Naive thymus-derived CD8-positive, alpha-beta T cell (primary cell): ENCODE measurements at regions not wholly inside any gene's neighbourhood (a gene's known extent, or its start where the extent isn't known, plus 50 kb on each side); places are given as distances from the start of the nearest gene placed in this dataset.

Experiments
- ATAC-seq, 2 donors: fragments of 150-1000 bp; cut with Tn5 transposase in 1 of 2; sonication (Bioruptor Pico), chemical (Tn5 transposase) in 1 of 2; 1 replicate in 1 of 2; 2 replicates in 1 of 2; pipeline ENCODE4 v1.10.0; 2021; ENCODE audit warnings: mild to moderate bottlenecking in 2 of 2, moderate library complexity in 2 of 2
- POLR2A ChIA-PET: fragments of 350-600 bp; sonication (Branson Sonifier 250); formaldehyde crosslinking; loops from one replicate; lab custom pipeline; 2021; ENCODE audit warnings: antibody characterized with exemption; lab: Charles Lee
- DNase-seq, 10 donors: peaks; one replicate each; pipeline versions ENCODE4 v3.0.0 to v3.0.0-alpha.2; 2020 to 2022
- H3K27ac Mint-ChIP-seq, 10 donors: one replicate each; pipeline ENCODE4 v1.8.0; 2020 to 2022; ENCODE audit warnings: mild to moderate bottlenecking in 10 of 10, mixed read lengths in 10 of 10, moderate library complexity in 4 of 10, inconsistent platforms in 1 of 10
- H3K27me3 Mint-ChIP-seq, 5 donors: one replicate each; pipeline ENCODE4 v1.8.0; 2021 to 2022; ENCODE audit warnings: mixed read lengths in 5 of 5
- H3K36me3 Mint-ChIP-seq, 3 donors: one replicate each; pipeline ENCODE4 v1.8.0; 2020 to 2022; ENCODE audit warnings: mixed read lengths in 3 of 3, mild to moderate bottlenecking in 2 of 3, inconsistent platforms in 1 of 3
- H3K4me1 Mint-ChIP-seq, 4 donors: one replicate each; pipeline ENCODE4 v1.8.0; 2021 to 2022; ENCODE audit warnings: mixed read lengths in 4 of 4
- H3K4me3 Mint-ChIP-seq, 10 donors: one replicate each; pipeline ENCODE4 v1.8.0; 2020 to 2022; ENCODE audit warnings: mild to moderate bottlenecking in 10 of 10, mixed read lengths in 10 of 10, moderate library complexity in 6 of 10, inconsistent platforms in 1 of 10
- H3K9me3 Mint-ChIP-seq, 9 donors: one replicate each; pipeline ENCODE4 v1.8.0; 2020 to 2022; ENCODE audit warnings: mixed read lengths in 9 of 9, mild to moderate bottlenecking in 3 of 9, inconsistent platforms in 1 of 9, moderate library complexity in 1 of 9

- DNase-seq (no peak), ATAC-seq (no peak)
- Mint-ChIP-seq H3K4me3 (no peak overlapping the region), H3K4me1 (peaks cover 0 to 2% (median 0%) of the 10 kb centered on the region in 4 donors), H3K27me3 (peaks cover 2 to 51% (median 15%) of the 10 kb centered on the region in 5 donors), H3K27ac (no peak overlapping the region), H3K9me3 (peaks cover 0 to 8% (median 1%) of the 10 kb centered on the region in 9 donors), H3K36me3 (peaks cover 0 to 3% (median 0%) of the 10 kb centered on the region in 3 donors)
- POLR2A ChIA-PET: no interaction called here
Observed at GRCh38 chr19:31589109-31589508, 239.9 kb upstream of the TSHZ3 start.

DNA sequence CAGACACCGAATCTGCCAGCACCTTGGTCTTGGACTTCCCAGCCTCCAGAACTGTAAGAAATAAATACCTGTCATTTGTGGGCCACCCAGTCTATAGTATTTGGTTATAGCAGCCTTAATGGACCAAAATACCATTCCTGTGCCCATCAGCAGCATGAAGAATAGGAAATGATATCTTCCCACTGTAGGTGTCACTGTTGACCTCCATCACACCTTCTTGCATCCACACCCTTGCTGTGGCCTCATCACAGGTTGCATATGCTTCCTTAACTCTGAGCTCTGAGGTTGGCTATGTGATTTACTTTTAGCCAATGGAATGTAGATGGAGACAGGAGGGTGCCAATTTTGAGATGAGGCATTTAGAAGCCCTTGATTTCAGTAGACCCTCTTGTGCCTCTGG, 242.0 kb upstream of the TSHZ3 start:
- H3K4me3 Mint-ChIP-seq: no peak overlapping the region
- H3K27ac Mint-ChIP-seq: no peak overlapping the region
- H3K9me3 Mint-ChIP-seq: peaks cover 0 to 8% (median 2%) of the 10 kb centered on the region in 9 donors
- H3K4me1 Mint-ChIP-seq: peaks cover 0 to 2% (median 0%) of the 10 kb centered on the region in 4 donors
- POLR2A ChIA-PET: no interaction called here
- DNase-seq: no peak
- H3K36me3 Mint-ChIP-seq: peaks cover 0 to 3% (median 0%) of the 10 kb centered on the region in 3 donors
- ATAC-seq: no peak
- peaks cover 2 to 51% (median 17%) of the 10 kb centered on the region in 5 donors for H3K27me3 Mint-ChIP-seq

DNA sequence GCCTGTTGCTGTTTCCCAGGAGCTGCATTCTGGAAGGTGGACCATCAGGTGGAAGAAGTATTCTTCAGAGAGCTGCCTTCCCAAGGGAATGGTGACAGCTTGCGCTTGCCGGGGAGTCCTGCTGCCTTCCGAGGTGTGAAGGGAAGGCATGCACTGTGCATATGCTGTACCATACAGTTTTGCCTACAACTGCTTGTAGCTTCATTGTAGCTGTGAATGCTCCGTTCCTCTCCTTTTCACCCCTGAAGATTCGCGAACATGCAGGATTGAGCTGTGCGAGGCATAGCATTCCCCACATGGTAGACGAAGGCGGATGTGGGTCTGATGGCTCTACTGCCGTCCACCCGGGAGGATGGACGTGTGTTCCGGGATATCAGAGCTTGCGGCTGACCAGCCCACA, 243.2 kb upstream of the TSHZ3 start:
- POLR2A ChIA-PET: no interaction called here

GRCh38 chr19:31594701-31595100, 245.5 kb upstream of the TSHZ3 start:
- no peak overlapping the region for H3K4me3 Mint-ChIP-seq
- H3K27ac Mint-ChIP-seq: no peak overlapping the region
- no peaks in the 10 kb centered on the region for H3K4me1 Mint-ChIP-seq

More for the DNA sequence above, 243.2 kb upstream of the TSHZ3 start:
- H3K9me3 Mint-ChIP-seq: peaks cover 0 to 8% (median 2%) of the 10 kb centered on the region in 9 donors
- ATAC-seq: no peak
- peaks cover 2 to 40% (median 17%) of the 10 kb centered on the region in 5 donors for H3K27me3 Mint-ChIP-seq
- peaks cover 0 to 3% (median 0%) of the 10 kb centered on the region in 3 donors for H3K36me3 Mint-ChIP-seq
- H3K27ac Mint-ChIP-seq: no peak overlapping the region
- no peak for DNase-seq
- H3K4me1 Mint-ChIP-seq: peaks cover 0 to 2% (median 0%) of the 10 kb centered on the region in 4 donors
- no peak overlapping the region for H3K4me3 Mint-ChIP-seq

DNA sequence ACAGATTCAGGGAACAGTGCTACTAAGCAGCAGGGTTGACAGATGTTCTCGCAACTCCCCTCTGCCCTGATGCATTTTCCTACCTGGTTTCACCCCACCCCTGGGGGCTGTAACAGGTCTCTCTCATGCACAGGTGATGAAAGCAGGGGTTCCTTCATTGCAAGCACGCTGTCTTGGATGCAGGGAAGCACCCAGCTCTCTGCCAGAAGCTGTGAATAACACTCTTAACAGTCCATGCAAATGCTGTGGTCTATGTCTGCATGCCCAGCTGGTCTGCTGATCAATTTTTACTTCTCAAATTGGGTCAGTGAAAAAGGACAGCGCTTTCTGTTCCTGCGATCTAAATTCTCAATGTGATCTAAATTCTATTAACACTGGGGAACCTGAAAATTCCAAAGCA, 246.3 kb upstream of the TSHZ3 start:
- Mint-ChIP-seq H3K4me1 (no peaks in the 10 kb centered on the region), H3K36me3 (no peaks in the 10 kb centered on the region), H3K27ac (no peak overlapping the region), H3K4me3 (no peak overlapping the region), H3K9me3 (peaks cover 0 to 4% (median 0%) of the 10 kb centered on the region in 9 donors), H3K27me3 (peaks cover 2 to 12% (median 2%) of the 10 kb centered on the region in 5 donors)
- POLR2A ChIA-PET: no interaction called here
- no peak for ATAC-seq
- DNase-seq: no peak

More at GRCh38 chr19:31594701-31595100, 245.5 kb upstream of the TSHZ3 start:
- ATAC-seq (no peak), DNase-seq (no peak)
- Mint-ChIP-seq H3K27me3 (peaks cover 2 to 21% (median 9%) of the 10 kb centered on the region in 5 donors), H3K9me3 (peaks cover 0 to 3% (median 0%) of the 10 kb centered on the region in 9 donors), H3K36me3 (peaks cover 0 to 2% (median 0%) of the 10 kb centered on the region in 3 donors)
- POLR2A ChIA-PET: no interaction called here

DNA sequence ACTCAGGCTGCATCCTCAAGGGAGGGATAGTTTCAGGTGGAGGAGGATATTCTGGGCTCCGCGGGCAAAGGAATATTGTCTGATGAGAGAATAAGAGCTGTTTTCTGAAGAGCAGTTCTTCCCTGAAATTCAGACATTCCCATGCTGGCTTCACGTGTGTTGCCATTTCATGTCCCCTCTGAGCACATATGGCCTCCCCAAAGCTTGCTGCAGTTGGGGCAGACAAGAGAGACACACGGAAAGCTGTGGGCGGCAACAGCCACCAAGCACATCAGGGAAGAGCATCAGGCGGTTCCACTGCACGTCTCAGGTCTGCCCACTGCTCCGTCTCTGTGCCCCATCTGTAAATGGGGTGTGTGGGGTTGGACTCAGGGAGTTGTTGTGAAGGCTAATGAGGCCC, 247.5 kb upstream of the TSHZ3 start:
- peaks cover 0 to 4% (median 0%) of the 10 kb centered on the region in 9 donors for H3K9me3 Mint-ChIP-seq
- ATAC-seq (no peak), DNase-seq (no peak)
- POLR2A ChIA-PET: no interaction called here
- no peak overlapping the region for H3K4me3 Mint-ChIP-seq
- H3K36me3 Mint-ChIP-seq: no peaks in the 10 kb centered on the region
- H3K4me1 Mint-ChIP-seq: no peaks in the 10 kb centered on the region
- no peak overlapping the region for H3K27ac Mint-ChIP-seq
- peaks cover under 1 to 5% (median 2%) of the 10 kb centered on the region in 5 donors for H3K27me3 Mint-ChIP-seq

GRCh38 chr19:31597616-31598015, 248.4 kb upstream of the TSHZ3 start:
- peaks cover 0 to 4% (median 0%) of the 10 kb centered on the region in 9 donors for H3K9me3 Mint-ChIP-seq
- H3K36me3 Mint-ChIP-seq: no peaks in the 10 kb centered on the region
- no peak for ATAC-seq
- no peak overlapping the region for H3K4me3 Mint-ChIP-seq
- H3K27ac Mint-ChIP-seq: no peak overlapping the region
- H3K4me1 Mint-ChIP-seq: no peaks in the 10 kb centered on the region
- POLR2A ChIA-PET: no interaction called here
- DNase-seq: no peak
- H3K27me3 Mint-ChIP-seq: peaks cover 0 to 4% (median 2%) of the 10 kb centered on the region in 5 donors

GRCh38 chr19:31598730-31599238, 249.5 kb upstream of the TSHZ3 start:
- no peak for ATAC-seq
- Mint-ChIP-seq H3K4me3 (no peak overlapping the region), H3K9me3 (peaks cover 0 to 4% (median 0%) of the 10 kb centered on the region in 9 donors), H3K4me1 (no peaks in the 10 kb centered on the region), H3K27ac (no peak overlapping the region), H3K36me3 (no peaks in the 10 kb centered on the region), H3K27me3 (peaks cover 0 to 2% (median 0%) of the 10 kb centered on the region in 5 donors)
- POLR2A ChIA-PET: no interaction called here
- DNase-seq: no peak

GRCh38 chr19:31600731-31601295, 251.6 kb upstream of the TSHZ3 start:
- POLR2A ChIA-PET: no interaction called here
- H3K27ac Mint-ChIP-seq: no peak overlapping the region
- H3K9me3 Mint-ChIP-seq: peaks cover 0 to 3% (median 0%) of the 10 kb centered on the region in 9 donors
- peaks cover 0 to 12% (median 4%) of the 10 kb centered on the region in 5 donors for H3K27me3 Mint-ChIP-seq
- DNase-seq: no peak
- ATAC-seq: no peak
- H3K4me3 Mint-ChIP-seq: no peak overlapping the region
- no peaks in the 10 kb centered on the region for H3K36me3 Mint-ChIP-seq
- no peaks in the 10 kb centered on the region for H3K4me1 Mint-ChIP-seq

- Mint-ChIP-seq H3K27me3 (peaks cover 0 to 14% (median 3%) of the 10 kb centered on the region in 5 donors), H3K4me3 (no peak overlapping the region), H3K9me3 (peaks cover 0 to 3% (median 0%) of the 10 kb centered on the region in 9 donors), H3K36me3 (no peaks in the 10 kb centered on the region), H3K27ac (no peak overlapping the region), H3K4me1 (no peaks in the 10 kb centered on the region)
- POLR2A ChIA-PET: no interaction called here
- ATAC-seq (no peak), DNase-seq (no peak)
Observed at GRCh38 chr19:31601855-31602254, 252.6 kb upstream of the TSHZ3 start.

- H3K27ac Mint-ChIP-seq: no peak overlapping the region
- H3K9me3 Mint-ChIP-seq: peaks cover 0 to 3% (median 0%) of the 10 kb centered on the region in 9 donors
- no peaks in the 10 kb centered on the region for H3K4me1 Mint-ChIP-seq
- POLR2A ChIA-PET: no interaction called here
- H3K27me3 Mint-ChIP-seq: peaks cover 0 to 14% (median 3%) of the 10 kb centered on the region in 5 donors
- ATAC-seq (no peak), DNase-seq (no peak)
- H3K4me3 Mint-ChIP-seq: no peak overlapping the region
- no peaks in the 10 kb centered on the region for H3K36me3 Mint-ChIP-seq
Observed at GRCh38 chr19:31602548-31602947, 253.3 kb upstream of the TSHZ3 start.

GRCh38 chr19:31604493-31605040, 255.3 kb upstream of the TSHZ3 start:
- no peaks in the 10 kb centered on the region for H3K36me3 Mint-ChIP-seq
- DNase-seq (no peak), ATAC-seq (no peak)
- H3K4me3 Mint-ChIP-seq: no peak overlapping the region
- POLR2A ChIA-PET: no interaction called here
- H3K27ac Mint-ChIP-seq: no peak overlapping the region
- peaks cover 0 to 4% (median 0%) of the 10 kb centered on the region in 9 donors for H3K9me3 Mint-ChIP-seq
- no peaks in the 10 kb centered on the region for H3K4me1 Mint-ChIP-seq
- H3K27me3 Mint-ChIP-seq: peaks cover 0 to 16% (median 6%) of the 10 kb centered on the region in 5 donors

GRCh38 chr19:31610018-31610417, 260.8 kb upstream of the TSHZ3 start:
- no peak overlapping the region for H3K4me3 Mint-ChIP-seq
- no peaks in the 10 kb centered on the region for H3K4me1 Mint-ChIP-seq
- H3K27ac Mint-ChIP-seq: peak overlapping the region in 1 of 10 donors; percentile 19
- no peaks in the 10 kb centered on the region for H3K36me3 Mint-ChIP-seq
- peaks cover 0 to 27% (median 10%) of the 10 kb centered on the region in 5 donors for H3K27me3 Mint-ChIP-seq
- no peak for ATAC-seq
- H3K9me3 Mint-ChIP-seq: peaks cover 0 to 2% (median 0%) of the 10 kb centered on the region in 9 donors
- DNase-seq: no peak
- POLR2A ChIA-PET: no interaction called here
